ENCODE measurements at regions not wholly inside any gene's neighbourhood (a gene's known extent, or its start where the extent isn't known, plus 50 kb on each side); places are given as distances from the start of the nearest gene placed in this dataset.

GRCh38 chr14:61106271-61106958 lies 125.4 kb downstream of the SLC38A6 start:
- DNase-seq (ENCODE audit: low spot score in 2 of 2, unreplicated experiment in 2 of 2): no peak
- Mint-ChIP-seq H3K4me3 (no peak overlapping the region), H3K36me3 (no peaks in the 10 kb centered on the region), H3K4me1 (peaks cover 28% of the 10 kb centered on the region), H3K27ac (no peak overlapping the region), H3K9me3 (no peaks in the 10 kb centered on the region), H3K27me3 (ENCODE audit: low read depth) (peaks cover 4% of the 10 kb centered on the region)
- no peak for TF ChIP-seq CTCF (IDR thresholded peaks at IDR 0.05; ENCODE audit: unreplicated experiment)

GRCh38 chr14:61104358-61104757 lies 123.3 kb downstream of the SLC38A6 start:
- peaks cover 28% of the 10 kb centered on the region for H3K4me1 Mint-ChIP-seq
- DNase-seq (ENCODE audit: low spot score in 2 of 2, unreplicated experiment in 2 of 2): no peak
- H3K4me3 Mint-ChIP-seq: no peak overlapping the region
- TF ChIP-seq CTCF (IDR thresholded peaks at IDR 0.05; ENCODE audit: unreplicated experiment): no peak
- H3K27me3 Mint-ChIP-seq (ENCODE audit: low read depth): peaks cover 2% of the 10 kb centered on the region
- peak overlapping the region; percentile 91 for H3K27ac Mint-ChIP-seq
- no peaks in the 10 kb centered on the region for H3K36me3 Mint-ChIP-seq
- H3K9me3 Mint-ChIP-seq: no peaks in the 10 kb centered on the region

GRCh38 chr14:61103541-61104339 lies 122.7 kb downstream of the SLC38A6 start:
- no peaks in the 10 kb centered on the region for H3K36me3 Mint-ChIP-seq
- DNase-seq (ENCODE audit: low spot score in 2 of 2, unreplicated experiment in 2 of 2): peak in 1 of 2 experiments; percentile 55
- no peak for TF ChIP-seq CTCF (IDR thresholded peaks at IDR 0.05; ENCODE audit: unreplicated experiment)
- H3K27me3 Mint-ChIP-seq (ENCODE audit: low read depth): peaks cover 2% of the 10 kb centered on the region
- no peaks in the 10 kb centered on the region for H3K9me3 Mint-ChIP-seq
- H3K4me1 Mint-ChIP-seq: peaks cover 28% of the 10 kb centered on the region
- H3K27ac Mint-ChIP-seq: peak overlapping the region; percentile 91
- H3K4me3 Mint-ChIP-seq: no peak overlapping the region

- H3K9me3 Mint-ChIP-seq: no peaks in the 10 kb centered on the region
- no peak for DNase-seq (ENCODE audit: low spot score in 2 of 2, unreplicated experiment in 2 of 2)
- no peak for TF ChIP-seq CTCF (IDR thresholded peaks at IDR 0.05; ENCODE audit: unreplicated experiment)
- H3K36me3 Mint-ChIP-seq: no peaks in the 10 kb centered on the region
- no peak overlapping the region for H3K4me3 Mint-ChIP-seq
- no peaks in the 10 kb centered on the region for H3K27me3 Mint-ChIP-seq (ENCODE audit: low read depth)
- H3K27ac Mint-ChIP-seq: peak overlapping the region; percentile 91
- H3K4me1 Mint-ChIP-seq: peaks cover 28% of the 10 kb centered on the region
These were observed 121.8 kb downstream of the SLC38A6 start for GRCh38 chr14:61102549-61103466.
